NCI-H146 treated with DMSO at 0.1 percent for 48 hours (cell line): ENCODE measurements at regions not wholly inside any gene's neighbourhood (a gene's known extent, or its start where the extent isn't known, plus 50 kb on each side); places are given as distances from the start of the nearest gene placed in this dataset.
A peak's percentile ranks its signal among the peaks of the same experiment; 100 is the strongest.

Source experiments
- DNase-seq: peaks from one replicate; lab custom pipeline; 2025; ENCODE audit not compliant: unreplicated experiment; lab: John Stamatoyannopoulos, UW

DNA sequence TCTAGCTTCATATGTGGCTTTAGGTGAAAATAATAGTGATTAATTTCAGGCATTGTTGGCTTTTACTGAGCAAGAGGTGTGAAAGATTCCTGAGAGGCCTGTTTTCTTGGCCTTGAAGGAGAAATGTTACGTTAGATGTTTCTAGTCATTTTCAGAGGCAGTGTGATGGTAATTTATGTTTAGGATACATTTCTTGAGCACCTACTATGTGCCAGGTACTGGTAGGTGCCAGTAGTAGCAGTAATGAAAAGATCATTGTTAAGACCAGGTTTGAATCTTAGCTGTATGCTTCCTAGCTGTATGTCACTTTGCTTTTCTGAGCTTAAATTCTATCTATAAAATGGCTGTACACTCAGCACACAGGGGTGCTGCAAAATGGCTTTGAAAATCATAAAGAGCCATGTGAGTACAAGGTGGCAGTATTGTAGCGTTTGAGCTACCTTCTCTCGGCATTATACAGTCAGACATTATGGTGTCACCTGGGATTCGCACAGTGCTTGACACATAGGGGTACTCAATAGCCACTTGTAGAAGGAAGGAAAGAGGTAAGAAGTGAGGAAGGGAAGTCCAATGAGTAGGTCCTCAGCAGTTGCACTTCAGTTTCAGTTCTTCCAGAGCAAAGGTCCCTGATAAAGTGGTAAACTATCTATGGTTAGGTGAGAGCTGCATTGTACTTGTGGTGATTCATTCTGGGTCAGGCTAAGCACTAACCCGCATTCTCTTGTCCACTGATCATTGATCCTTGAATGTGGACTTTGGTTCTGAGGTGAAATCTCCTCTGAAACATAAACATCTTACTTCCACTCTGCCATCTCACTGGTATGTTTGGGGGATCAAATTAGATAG, 166.5 kb upstream of the NR3C1 start:
- DNase-seq, result no peak

DNA sequence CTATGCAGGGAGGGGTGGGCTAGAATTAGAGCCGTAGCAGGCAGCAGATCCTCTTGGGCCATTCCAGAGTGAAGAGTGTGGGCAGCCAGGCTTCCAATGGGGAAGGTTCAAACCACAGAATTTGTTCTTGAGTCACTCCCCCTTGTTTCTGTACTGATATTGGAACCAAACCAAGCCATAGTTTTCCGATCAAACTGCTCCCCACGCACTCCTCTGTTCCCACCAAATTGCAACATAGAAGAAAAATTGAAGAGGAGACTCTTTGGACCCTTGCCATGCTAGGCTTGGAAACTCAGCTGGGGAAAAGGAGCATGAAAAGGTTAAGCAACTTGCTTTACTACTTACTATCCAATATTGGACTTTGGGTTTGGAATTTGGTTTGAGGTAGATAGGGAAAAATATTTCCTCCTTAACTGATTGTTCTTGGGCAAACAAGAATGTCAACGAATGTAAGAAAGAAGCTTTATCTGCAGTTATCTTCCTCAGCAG, 165.8 kb upstream of the NR3C1 start:
- no peak for DNase-seq

DNA sequence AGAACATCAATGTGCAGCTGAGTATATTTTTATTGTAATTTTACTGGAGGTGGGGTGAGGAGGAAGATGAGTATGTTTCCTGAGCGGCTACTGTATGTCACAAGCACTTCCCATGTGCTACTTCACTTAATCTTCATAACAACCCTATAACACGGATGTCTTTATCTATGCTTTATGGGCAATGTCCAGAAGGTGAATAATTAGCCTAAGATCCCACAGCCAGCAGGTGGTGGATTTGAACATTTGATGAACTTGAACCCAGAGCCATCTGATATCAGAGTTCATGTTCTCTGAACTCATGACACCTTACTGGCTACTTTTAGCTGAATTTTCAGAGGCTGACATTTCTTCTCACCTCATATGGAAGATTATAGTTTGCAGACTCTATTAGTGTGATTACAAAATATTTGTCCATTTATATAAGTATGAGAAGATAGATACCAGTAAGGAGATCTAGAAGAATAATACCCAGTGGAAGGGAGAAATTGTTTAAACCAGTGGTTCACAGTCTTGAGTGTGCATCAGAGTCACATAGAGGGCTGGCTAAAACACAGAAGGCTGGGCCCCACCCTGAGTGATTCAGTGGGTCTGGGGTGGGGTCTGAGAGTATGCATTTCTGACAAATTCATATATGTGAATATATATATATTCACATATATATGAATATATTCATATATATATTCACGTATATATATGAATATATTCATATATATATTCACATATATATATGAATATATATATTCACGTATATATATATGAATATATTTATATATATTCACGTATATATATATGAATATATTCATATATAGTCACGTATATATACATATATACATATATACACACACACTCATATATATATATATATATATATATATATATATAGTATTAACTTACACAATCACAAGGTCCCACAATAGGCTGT, 164.4 kb upstream of the NR3C1 start:
- DNase-seq, result no peak

DNA sequence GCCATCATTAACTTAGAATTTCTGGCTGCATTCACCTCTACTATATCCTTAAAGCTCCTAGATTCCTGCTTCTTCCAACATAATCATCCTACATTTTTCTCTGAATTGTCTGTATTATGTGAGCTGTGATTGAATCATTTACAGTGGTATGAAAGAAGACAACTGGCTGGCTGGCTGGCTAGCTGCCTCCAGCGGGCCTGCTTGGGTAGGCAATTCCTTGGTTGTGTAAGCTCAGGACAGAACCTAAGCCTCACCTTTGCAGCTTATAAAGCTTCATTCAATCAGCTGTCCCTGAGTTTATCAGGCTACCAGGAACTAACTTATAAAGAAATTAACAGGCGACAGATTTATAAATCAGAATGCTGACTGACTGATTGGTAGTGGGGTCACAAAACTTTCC, 162.7 kb upstream of the NR3C1 start:
- DNase-seq, result no peak

- no peak for DNase-seq
These were observed 160.9 kb upstream of the NR3C1 start for GRCh38 chr5:143564417-143564816.

- no peak for DNase-seq
These were observed 159.4 kb upstream of the NR3C1 start for GRCh38 chr5:143562935-143563334.

DNA sequence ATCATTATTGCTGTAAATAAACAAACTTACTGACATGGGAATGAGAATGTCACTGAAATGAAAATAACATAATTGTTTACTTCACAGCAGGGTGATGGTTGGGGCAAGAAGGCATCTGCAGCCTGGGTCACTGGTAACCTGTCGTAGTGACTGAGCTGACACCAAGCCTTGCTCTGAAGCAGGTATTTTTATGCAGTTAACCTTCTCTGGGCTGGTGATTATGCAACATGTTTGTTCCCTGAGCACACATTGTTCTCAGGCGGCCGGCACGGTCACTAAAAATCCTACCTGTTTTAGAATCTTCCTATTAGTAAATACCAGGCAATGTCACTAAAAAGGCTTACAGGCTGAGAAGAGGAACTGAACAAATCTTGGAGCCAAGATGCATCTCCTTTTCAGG, 157.7 kb upstream of the NR3C1 start:
- DNase-seq, result no peak

GRCh38 chr5:143560378-143560777, 156.9 kb upstream of the NR3C1 start:
- no peak for DNase-seq

DNA sequence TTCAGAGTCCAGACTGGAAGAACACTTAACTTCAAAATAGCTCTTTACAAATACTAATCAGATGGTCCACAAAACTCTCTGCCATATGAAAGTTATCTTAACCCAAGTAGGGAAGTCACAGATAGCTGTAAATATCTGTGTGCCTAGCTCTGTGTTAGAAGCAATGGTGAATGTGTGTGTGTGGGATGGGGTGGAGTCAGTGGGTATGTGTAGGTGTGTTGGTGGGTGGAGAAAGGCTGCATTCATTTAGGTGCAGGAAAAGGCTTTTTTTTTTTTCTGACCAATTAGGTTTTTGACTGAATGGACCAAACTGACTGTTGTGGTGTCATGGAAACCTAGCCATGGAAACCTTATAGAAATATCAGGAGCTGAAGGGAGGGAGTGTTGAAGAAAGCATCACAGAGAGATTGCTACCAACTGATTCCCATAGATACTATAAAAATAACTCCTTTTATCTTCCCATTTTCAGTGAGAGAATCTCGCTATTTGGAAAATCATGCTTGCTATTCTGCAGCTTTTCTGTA, 156.2 kb upstream of the NR3C1 start:
- DNase-seq, result no peak

- DNase-seq, result no peak
These were observed 154.6 kb upstream of the NR3C1 start for GRCh38 chr5:143558048-143558447.

- peak; percentile 81 for DNase-seq
These were observed 153.8 kb upstream of the NR3C1 start for GRCh38 chr5:143557061-143557818.

GRCh38 chr5:143554918-143555477, 151.5 kb upstream of the NR3C1 start:
- no peak for DNase-seq

- DNase-seq, result no peak
These were observed 150.8 kb upstream of the NR3C1 start for GRCh38 chr5:143554187-143554717.

DNA sequence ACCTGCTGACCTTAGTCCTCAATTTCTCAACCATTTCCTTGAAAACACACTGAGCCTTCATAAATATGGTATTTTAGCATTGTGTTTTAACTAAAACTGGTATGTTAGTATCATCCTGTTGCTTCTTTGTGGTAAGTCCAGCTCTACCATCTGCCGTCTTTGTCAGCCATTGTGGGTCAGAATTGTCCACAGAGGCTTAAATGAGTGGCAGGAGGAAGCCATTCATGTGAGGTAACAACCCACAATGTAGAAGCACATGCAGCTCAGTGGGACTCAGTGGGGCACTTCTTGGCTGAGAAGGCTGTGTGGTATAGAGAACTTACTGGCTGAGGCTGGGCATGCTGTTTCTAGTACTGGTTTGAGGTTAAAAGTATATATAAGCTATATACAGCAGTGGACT, 149.2 kb upstream of the NR3C1 start:
- no peak for DNase-seq

DNA sequence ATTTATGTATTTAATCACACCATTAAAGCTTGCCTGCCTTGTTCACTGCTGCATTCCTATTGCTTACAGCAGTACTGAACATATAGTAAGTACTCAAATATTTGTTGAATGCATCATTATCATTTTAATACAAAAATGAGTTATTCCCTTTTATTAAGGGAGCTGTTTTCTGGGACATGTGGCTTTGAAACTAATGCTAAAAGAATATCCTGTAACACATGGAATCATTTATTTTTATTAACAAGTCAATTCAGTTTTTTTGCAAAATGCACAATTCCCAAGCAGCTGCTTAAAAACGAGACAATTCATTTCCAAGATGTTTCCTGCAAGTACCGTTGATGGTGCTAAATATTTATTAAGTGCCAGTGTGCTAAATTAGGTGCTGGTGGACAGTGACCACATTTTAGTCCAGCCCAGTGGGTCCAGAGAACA, 148.3 kb upstream of the NR3C1 start:
- DNase-seq, result no peak

- no peak for DNase-seq
These were observed 147.6 kb upstream of the NR3C1 start for GRCh38 chr5:143550986-143551630.

- DNase-seq, result no peak
These were observed 143.9 kb upstream of the NR3C1 start for GRCh38 chr5:143547342-143547741.

GRCh38 chr5:143546394-143546793, 142.9 kb upstream of the NR3C1 start:
- DNase-seq, result no peak

GRCh38 chr5:143544606-143545005, 141.1 kb upstream of the NR3C1 start:
- DNase-seq, result no peak
